Uterus (tissue), 3 donors: ENCODE measurements at regions not wholly inside any gene's neighbourhood (a gene's known extent, or its start where the extent isn't known, plus 50 kb on each side); places are given as distances from the start of the nearest gene placed in this dataset.

ENCODE experiments used
- DNase-seq, 2 donors: peaks; one replicate each; pipeline ENCODE4 v3.0.0-alpha.2; 2019 to 2020
- H3K27ac ChIP-seq, 2 donors: fragments of 200-600 bp; sonication (generic); 1 replicate in 1 of 2; 2 replicates in 1 of 2; pipeline ENCODE4 v1.5.1; 2016 to 2018
- H3K27me3 ChIP-seq, 2 donors: fragments of 200-600 bp; sonication (generic); one replicate each; pipeline ENCODE4 v1.5.1; 2018 to 2019; ENCODE audit warnings: control low read depth in 1 of 2
- H3K36me3 ChIP-seq, 2 donors: fragments of 200-600 bp; sonication (generic); one replicate each; pipeline ENCODE4 v1.5.1; 2019; ENCODE audit warnings: control low read depth in 1 of 2
- H3K4me1 ChIP-seq, 2 donors: fragments of 200-600 bp; sonication (generic); one replicate each; pipeline ENCODE4 v1.5.1; 2018 to 2019; ENCODE audit warnings: control low read depth in 1 of 2
- H3K4me3 ChIP-seq, 2 donors: fragments of 200-600 bp; sonication (generic); 1 replicate in 1 of 2; 2 replicates in 1 of 2; pipeline ENCODE4 v1.5.1; 2018 to 2019; ENCODE audit warnings: mild to moderate bottlenecking in 1 of 2
- H3K9me3 ChIP-seq, 2 donors: fragments of 200-600 bp; sonication (generic); one replicate each; pipeline ENCODE4 v1.5.1; 2019; ENCODE audit warnings: control low read depth in 1 of 2
- POLR2A ChIP-seq, 2 donors: fragments of 450-650 bp; IDR thresholded peaks; one replicate each; pipeline ENCODE4 v1.6.1; 2016; ENCODE audit warnings: antibody characterized with exemption in 2 of 2, mild to moderate bottlenecking in 1 of 2, moderate library complexity in 1 of 2
- intact Hi-C: fragments of 100-400 bp; cut with DNase I; formaldehyde crosslinking; loops from one replicate; pipeline ENCODE4 v1.15.1; 2023; ENCODE audit warnings: low total_unique reads
- TF ChIP-seq, protein P1 (sequence below), 4 experiments: fragments of 200-600 bp in 2 of 4; fragments of 450-650 bp in 2 of 4; sonication (generic) in 2 of 4; IDR thresholded peaks; one replicate each; pipeline ENCODE4 v1.5.1; 2016 to 2019; ENCODE audit warnings: antibody characterized with exemption in 4 of 4, mild to moderate bottlenecking in 2 of 4, moderate library complexity in 1 of 4
- donor health status: DM: yes; HTN: yes; CAD: no.

DNA sequence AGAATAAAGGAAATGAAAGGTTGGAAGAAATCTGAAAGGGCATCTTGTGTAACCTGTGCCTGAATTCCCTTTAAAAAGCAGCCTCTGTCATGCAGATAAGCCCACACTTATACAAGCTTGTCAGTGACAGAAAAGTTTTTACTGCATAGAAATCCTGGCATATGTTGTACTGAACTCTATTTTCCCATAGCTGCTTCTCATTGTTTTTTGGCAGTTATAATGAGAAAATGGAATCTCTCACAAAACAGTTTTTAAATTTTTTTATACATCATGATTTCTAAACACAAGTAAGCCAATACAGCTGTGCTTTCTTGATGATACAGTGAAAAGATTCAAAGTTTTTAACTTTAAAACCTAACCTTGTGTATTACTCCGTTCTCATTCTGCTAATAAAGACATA is 511.4 kb upstream of the ARX start:
- Histone ChIP-seq H3K27ac (no peak overlapping the region), H3K36me3 (no peaks in the 10 kb centered on the region), H3K4me1 (no peaks in the 10 kb centered on the region), H3K4me3 (no peak overlapping the region), H3K9me3 (no peaks in the 10 kb centered on the region), H3K27me3 (no peaks in the 10 kb centered on the region)
- intact Hi-C loops: no loop called here
- TF ChIP-seq, protein P1, sequence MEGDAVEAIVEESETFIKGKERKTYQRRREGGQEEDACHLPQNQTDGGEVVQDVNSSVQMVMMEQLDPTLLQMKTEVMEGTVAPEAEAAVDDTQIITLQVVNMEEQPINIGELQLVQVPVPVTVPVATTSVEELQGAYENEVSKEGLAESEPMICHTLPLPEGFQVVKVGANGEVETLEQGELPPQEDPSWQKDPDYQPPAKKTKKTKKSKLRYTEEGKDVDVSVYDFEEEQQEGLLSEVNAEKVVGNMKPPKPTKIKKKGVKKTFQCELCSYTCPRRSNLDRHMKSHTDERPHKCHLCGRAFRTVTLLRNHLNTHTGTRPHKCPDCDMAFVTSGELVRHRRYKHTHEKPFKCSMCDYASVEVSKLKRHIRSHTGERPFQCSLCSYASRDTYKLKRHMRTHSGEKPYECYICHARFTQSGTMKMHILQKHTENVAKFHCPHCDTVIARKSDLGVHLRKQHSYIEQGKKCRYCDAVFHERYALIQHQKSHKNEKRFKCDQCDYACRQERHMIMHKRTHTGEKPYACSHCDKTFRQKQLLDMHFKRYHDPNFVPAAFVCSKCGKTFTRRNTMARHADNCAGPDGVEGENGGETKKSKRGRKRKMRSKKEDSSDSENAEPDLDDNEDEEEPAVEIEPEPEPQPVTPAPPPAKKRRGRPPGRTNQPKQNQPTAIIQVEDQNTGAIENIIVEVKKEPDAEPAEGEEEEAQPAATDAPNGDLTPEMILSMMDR (IDR thresholded peaks at IDR 0.05): no peak
- no peak for TF ChIP-seq POLR2A (IDR thresholded peaks at IDR 0.05)
- no peak for DNase-seq

DNA sequence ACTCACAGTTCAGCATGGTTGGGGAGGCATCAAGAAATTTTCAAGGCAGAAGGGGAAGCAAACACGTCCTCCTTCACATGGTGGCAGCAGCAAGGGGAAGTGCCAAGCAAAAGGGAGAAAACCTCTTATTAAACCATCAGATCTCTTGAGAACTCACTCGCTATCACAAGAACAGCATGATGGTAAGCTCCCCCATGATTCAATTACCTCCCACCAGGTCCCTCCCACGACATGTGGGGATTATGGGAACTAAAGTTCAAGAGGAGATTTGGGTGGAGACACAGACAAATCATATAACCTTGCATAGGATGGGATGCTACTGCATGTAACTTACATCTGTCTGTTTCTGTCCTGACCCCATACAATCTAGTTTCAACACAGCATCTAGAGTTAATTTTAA is 511.8 kb upstream of the ARX start:
- intact Hi-C loops: no loop called here
- H3K27ac ChIP-seq: no peak overlapping the region

DNA sequence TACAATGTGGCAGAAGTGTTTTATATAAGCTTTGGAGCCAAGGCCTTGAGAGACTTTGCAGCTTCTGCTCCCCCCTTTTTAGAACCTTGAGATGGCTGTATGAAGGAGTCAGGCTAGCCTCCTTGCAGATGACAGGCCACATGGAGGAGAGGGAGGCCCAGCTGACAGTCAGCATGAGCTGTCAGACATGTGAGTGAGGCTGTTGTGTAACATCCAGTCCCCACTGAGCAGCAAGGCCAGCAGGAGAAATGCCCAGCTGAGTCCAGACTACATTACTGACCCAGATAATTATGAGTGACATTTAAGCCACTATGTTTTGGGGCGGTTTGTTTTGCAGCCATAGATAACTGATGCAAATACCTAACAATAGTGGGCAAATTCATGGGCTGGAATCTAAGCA is 515.3 kb upstream of the ARX start:
- no peaks in the 10 kb centered on the region for H3K9me3 ChIP-seq
- intact Hi-C loops: no loop called here
- TF ChIP-seq POLR2A (IDR thresholded peaks at IDR 0.05): no peak
- TF ChIP-seq, protein P1 (IDR thresholded peaks at IDR 0.05): no peak

More for the DNA sequence above, 511.8 kb upstream of the ARX start:
- Histone ChIP-seq H3K9me3 (no peaks in the 10 kb centered on the region), H3K27me3 (no peaks in the 10 kb centered on the region), H3K4me3 (no peak overlapping the region), H3K36me3 (no peaks in the 10 kb centered on the region), H3K4me1 (no peaks in the 10 kb centered on the region)
- DNase-seq: no peak
- no peak for TF ChIP-seq POLR2A (IDR thresholded peaks at IDR 0.05)
- TF ChIP-seq, protein P1 (IDR thresholded peaks at IDR 0.05): no peak

DNA sequence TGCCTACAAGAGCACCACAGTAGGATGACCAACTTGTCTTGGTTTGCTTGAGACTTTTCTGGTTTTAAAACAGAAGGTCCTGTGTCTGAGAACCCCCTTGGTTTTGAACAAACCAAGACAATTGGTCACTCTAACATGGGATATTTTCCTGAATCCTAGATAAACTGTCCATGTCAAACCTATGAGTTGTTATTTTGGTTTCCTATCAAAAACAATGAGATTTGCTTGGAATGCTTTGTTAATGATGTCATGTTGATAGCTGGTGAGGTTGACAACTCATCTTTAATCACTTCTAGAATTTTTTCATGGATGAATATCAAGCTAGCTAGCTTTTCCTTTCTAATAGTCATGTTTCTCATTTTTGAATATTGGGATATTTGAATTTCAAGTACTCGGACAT is 518.3 kb upstream of the ARX start:
- intact Hi-C loops: no loop called here
- Histone ChIP-seq H3K4me3 (no peak overlapping the region), H3K4me1 (no peaks in the 10 kb centered on the region), H3K27ac (no peak overlapping the region), H3K36me3 (no peaks in the 10 kb centered on the region), H3K9me3 (no peaks in the 10 kb centered on the region), H3K27me3 (no peaks in the 10 kb centered on the region)
- no peak for DNase-seq
- TF ChIP-seq, protein P1 (IDR thresholded peaks at IDR 0.05): no peak
- TF ChIP-seq POLR2A (IDR thresholded peaks at IDR 0.05): no peak

More for the DNA sequence above, 515.3 kb upstream of the ARX start:
- Histone ChIP-seq H3K27ac (no peak overlapping the region), H3K4me3 (no peak overlapping the region), H3K36me3 (no peaks in the 10 kb centered on the region), H3K4me1 (no peaks in the 10 kb centered on the region), H3K27me3 (no peaks in the 10 kb centered on the region)
- DNase-seq: no peak

DNA sequence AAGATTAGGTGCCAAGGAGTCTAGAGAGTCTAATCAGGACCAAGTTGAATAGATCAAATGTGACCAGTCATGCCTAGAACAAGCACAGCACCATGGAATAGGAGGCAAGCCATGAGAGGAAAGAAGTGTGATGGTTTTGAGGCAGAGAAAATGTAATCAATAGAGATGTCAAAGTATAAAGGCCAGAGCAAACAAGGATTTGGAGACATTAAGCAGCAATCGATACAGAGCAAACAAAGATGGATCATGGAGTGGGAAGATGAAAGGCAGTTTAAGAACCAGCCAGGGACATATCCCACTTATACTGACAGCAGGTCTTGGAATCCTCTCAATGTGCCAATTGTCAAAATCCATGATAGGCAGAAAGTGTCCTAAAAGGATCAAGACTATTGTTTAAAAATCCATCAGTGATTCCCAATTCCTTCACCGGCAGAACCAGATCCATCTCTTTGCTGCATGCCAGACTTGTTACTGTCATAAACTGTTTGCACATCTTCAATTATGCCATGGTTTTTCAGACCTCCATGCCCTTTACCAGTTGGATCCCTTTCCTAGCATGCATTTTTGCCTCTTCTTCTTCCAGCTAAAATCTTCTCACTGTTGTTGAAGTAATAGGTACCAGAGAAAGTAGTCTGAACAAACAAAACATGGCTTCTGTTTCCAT is 520.7 kb upstream of the ARX start:
- TF ChIP-seq POLR2A (IDR thresholded peaks at IDR 0.05): no peak
- TF ChIP-seq, protein P1 (IDR thresholded peaks at IDR 0.05): no peak
- Histone ChIP-seq H3K36me3 (no peaks in the 10 kb centered on the region), H3K4me3 (no peak overlapping the region), H3K27me3 (no peaks in the 10 kb centered on the region), H3K27ac (no peak overlapping the region), H3K4me1 (no peaks in the 10 kb centered on the region), H3K9me3 (no peaks in the 10 kb centered on the region)
- intact Hi-C loops: no loop called here
- no peak for DNase-seq
